Tibial artery (tissue), 4 donors: ENCODE measurements at regions not wholly inside any gene's neighbourhood (a gene's known extent, or its start where the extent isn't known, plus 50 kb on each side); places are given as distances from the start of the nearest gene placed in this dataset.

Experiments used
- DNase-seq, 2 donors: peaks; one replicate each; pipeline ENCODE4 v3.0.0-alpha.2; 2019
- H3K27ac ChIP-seq, 2 donors: fragments of 200-600 bp; sonication (generic) in 1 of 2; 1 replicate in 1 of 2; 2 replicates in 1 of 2; pipeline ENCODE4 v1.5.1; 2018 to 2019; ENCODE audit warnings: mild to moderate bottlenecking in 1 of 2
- H3K27me3 ChIP-seq, 2 donors: fragments of 200-600 bp; sonication (generic) in 1 of 2; one replicate each; pipeline versions ENCODE4 v1.5.1 to v1.6.0; 2016 to 2019
- H3K36me3 ChIP-seq, 3 donors: fragments of 200-600 bp; sonication (generic) in 2 of 3; one replicate each; pipeline ENCODE4 v1.5.1; 2016 to 2019; ENCODE audit warnings: mild to moderate bottlenecking in 2 of 3
- H3K4me1 ChIP-seq, 4 donors: fragments of 200-600 bp; sonication (generic) in 2 of 4; 1 replicate in 3 of 4; 2 replicates in 1 of 4; pipeline ENCODE4 v1.5.1; 2016 to 2019
- H3K4me3 ChIP-seq, 2 donors: fragments of 200-600 bp; sonication (generic) in 1 of 2; 1 replicate in 1 of 2; 2 replicates in 1 of 2; pipeline ENCODE4 v1.5.1; 2018 to 2019; ENCODE audit warnings: mild to moderate bottlenecking in 2 of 2
- H3K9me3 ChIP-seq, 3 donors: fragments of 200-600 bp; sonication (generic) in 1 of 3; one replicate each; pipeline ENCODE4 v1.5.1; 2016 to 2019
- CTCF ChIP-seq, 2 experiments: fragments of 200-600 bp in 1 of 2; fragments of 450-650 bp in 1 of 2; IDR thresholded peaks; one replicate each; pipeline ENCODE4 v1.5.1; 2017 to 2019; ENCODE audit warnings: antibody characterized with exemption in 2 of 2, mild to moderate bottlenecking in 1 of 2, moderate library complexity in 1 of 2
- intact Hi-C: fragments of 100-400 bp; cut with DNase I; formaldehyde crosslinking; loops from one replicate; pipeline ENCODE4 v1.15.0; 2023; ENCODE audit warnings: low total_unique reads

GRCh38 chrX:20487227-20487626 lies 220.5 kb upstream of the RPS6KA3 start:
- Histone ChIP-seq H3K27me3 (no peaks in the 10 kb centered on the region), H3K27ac (no peak overlapping the region), H3K4me3 (no peak overlapping the region), H3K9me3 (no peaks in the 10 kb centered on the region), H3K4me1 (no peaks in the 10 kb centered on the region), H3K36me3 (no peaks in the 10 kb centered on the region)
- DNase-seq: no peak
- intact Hi-C loops: no loop called here
- no peak for TF ChIP-seq CTCF (IDR thresholded peaks at IDR 0.05)

- Histone ChIP-seq H3K27me3 (no peaks in the 10 kb centered on the region), H3K4me3 (no peak overlapping the region), H3K9me3 (no peaks in the 10 kb centered on the region), H3K4me1 (no peaks in the 10 kb centered on the region), H3K36me3 (no peaks in the 10 kb centered on the region), H3K27ac (no peak overlapping the region)
- intact Hi-C loops: no loop called here
- TF ChIP-seq CTCF (IDR thresholded peaks at IDR 0.05): no peak
- DNase-seq: no peak
Observed at GRCh38 chrX:20481632-20482031, 214.9 kb upstream of the RPS6KA3 start.

GRCh38 chrX:20479896-20480295 lies 213.2 kb upstream of the RPS6KA3 start:
- no peak overlapping the region for H3K4me3 ChIP-seq
- no peaks in the 10 kb centered on the region for H3K27me3 ChIP-seq
- no peaks in the 10 kb centered on the region for H3K4me1 ChIP-seq
- no peak overlapping the region for H3K27ac ChIP-seq
- no peak for DNase-seq
- intact Hi-C loops: no loop called here
- H3K9me3 ChIP-seq: no peaks in the 10 kb centered on the region
- no peaks in the 10 kb centered on the region for H3K36me3 ChIP-seq
- no peak for TF ChIP-seq CTCF (IDR thresholded peaks at IDR 0.05)

GRCh38 chrX:20479048-20479447 lies 212.3 kb upstream of the RPS6KA3 start:
- no peaks in the 10 kb centered on the region for H3K36me3 ChIP-seq
- no peak overlapping the region for H3K27ac ChIP-seq
- intact Hi-C loops: no loop called here
- no peak for DNase-seq
- no peaks in the 10 kb centered on the region for H3K27me3 ChIP-seq
- no peak for TF ChIP-seq CTCF (IDR thresholded peaks at IDR 0.05)
- no peaks in the 10 kb centered on the region for H3K9me3 ChIP-seq
- no peak overlapping the region for H3K4me3 ChIP-seq
- no peaks in the 10 kb centered on the region for H3K4me1 ChIP-seq

GRCh38 chrX:20477836-20478524 lies 211.3 kb upstream of the RPS6KA3 start:
- no peak for DNase-seq
- no peak for TF ChIP-seq CTCF (IDR thresholded peaks at IDR 0.05)

GRCh38 chrX:20477219-20477618 lies 210.5 kb upstream of the RPS6KA3 start:
- no peaks in the 10 kb centered on the region for H3K4me1 ChIP-seq
- H3K4me3 ChIP-seq: no peak overlapping the region
- intact Hi-C loops: no loop called here
- TF ChIP-seq CTCF (IDR thresholded peaks at IDR 0.05): no peak
- DNase-seq: no peak
- no peak overlapping the region for H3K27ac ChIP-seq
- H3K36me3 ChIP-seq: no peaks in the 10 kb centered on the region
- no peaks in the 10 kb centered on the region for H3K27me3 ChIP-seq
- H3K9me3 ChIP-seq: no peaks in the 10 kb centered on the region

More at GRCh38 chrX:20477836-20478524, 211.3 kb upstream of the RPS6KA3 start:
- H3K36me3 ChIP-seq: no peaks in the 10 kb centered on the region
- H3K9me3 ChIP-seq: no peaks in the 10 kb centered on the region
- H3K4me1 ChIP-seq: no peaks in the 10 kb centered on the region
- no peaks in the 10 kb centered on the region for H3K27me3 ChIP-seq
- no peak overlapping the region for H3K27ac ChIP-seq
- intact Hi-C loops: no loop called here
- no peak overlapping the region for H3K4me3 ChIP-seq
